ENCODE measurements at regions not wholly inside any gene's neighbourhood (a gene's known extent, or its start where the extent isn't known, plus 50 kb on each side); places are given as distances from the start of the nearest gene placed in this dataset.

DNA sequence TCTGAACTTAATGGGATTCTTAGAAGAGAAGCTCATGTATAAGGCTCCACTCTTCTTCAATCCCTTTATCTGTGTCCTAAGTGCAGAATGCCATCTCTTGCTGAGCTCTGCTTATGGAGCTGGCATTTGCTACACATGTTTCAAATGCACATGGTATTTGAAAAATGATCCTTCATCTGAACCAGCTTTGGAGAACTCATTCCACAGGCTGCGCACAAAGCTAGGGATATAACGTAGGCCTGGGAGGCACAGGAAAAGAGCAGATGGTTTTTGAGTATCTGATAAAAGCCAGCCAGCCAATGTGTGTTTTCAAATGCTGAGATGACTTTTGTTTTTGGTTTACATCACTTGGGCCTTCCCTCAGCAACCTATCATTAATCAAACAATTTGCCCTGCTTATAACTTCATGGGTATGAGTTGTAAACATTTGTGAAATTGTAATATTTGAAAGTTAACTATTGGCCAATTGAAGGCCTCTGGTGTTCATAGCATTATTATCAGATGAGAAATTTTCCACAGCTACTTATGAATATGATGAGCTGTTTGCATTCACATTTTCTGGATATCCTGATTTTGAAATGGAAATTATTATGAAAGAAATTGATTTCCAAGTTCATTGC lies 729.0 kb downstream of the FGF9 start:
- intact Hi-C loops (cut with micrococcal nuclease) = no loop called here

DNA sequence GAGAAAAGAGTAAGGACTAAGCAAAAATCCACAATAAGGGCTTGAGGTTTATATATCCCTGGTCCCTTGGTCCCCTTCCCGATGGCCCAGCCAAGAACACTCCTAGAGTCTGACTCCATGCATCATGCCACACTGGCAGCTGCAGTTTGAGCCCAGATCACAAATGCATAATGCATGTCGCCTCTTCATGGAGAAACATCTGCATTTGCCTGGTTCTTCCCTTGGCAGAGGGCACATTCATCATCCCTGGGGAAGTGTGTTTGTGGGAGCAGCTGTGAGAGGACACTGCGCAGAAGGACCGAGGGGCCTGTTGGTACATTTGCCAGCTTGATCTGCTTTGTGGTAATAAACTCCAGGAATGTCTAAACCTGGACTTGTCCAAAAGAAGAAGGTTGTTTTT lies 731.8 kb downstream of the FGF9 start:
- intact Hi-C loops (cut with micrococcal nuclease) = no loop called here

DNA sequence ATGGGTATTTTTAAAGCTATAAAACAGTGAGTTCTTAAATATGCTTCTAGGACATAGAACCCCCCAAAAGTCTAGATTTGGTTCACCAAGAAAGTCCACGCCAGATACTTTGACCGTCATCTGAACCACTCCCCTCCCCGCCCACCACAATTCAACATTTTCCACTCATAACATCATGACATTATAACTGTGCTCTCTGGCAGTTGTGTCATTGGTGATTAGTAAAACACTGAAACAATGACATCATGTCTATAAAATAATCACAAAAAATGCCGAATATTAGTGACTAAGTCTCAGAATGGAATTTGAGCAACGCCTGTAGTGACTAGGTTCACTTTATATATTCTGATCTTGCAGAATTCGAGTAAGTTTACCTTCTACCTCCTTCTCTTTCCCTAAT lies 732.3 kb downstream of the FGF9 start:
- intact Hi-C loops (cut with micrococcal nuclease) = no loop called here

DNA sequence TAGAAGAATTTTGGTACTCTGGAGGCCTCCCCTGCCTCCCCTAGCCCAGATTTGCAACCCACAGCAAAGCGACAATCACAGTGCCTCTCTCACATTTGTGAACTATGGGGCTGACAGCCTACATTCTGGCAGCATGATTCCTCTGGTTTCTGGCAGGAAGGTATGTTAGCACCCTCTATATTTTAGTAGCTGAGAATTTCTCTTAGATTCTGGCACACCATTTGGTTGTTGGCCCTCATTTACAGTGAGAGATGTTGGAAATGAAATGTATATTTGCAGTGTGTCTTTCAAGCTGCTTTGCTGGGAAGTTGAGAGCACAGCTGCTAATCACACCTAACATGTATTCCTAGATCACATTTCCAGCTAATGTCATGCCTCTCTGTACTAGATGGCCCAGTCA lies 735.0 kb downstream of the FGF9 start:
- intact Hi-C loops (cut with micrococcal nuclease) = no loop called here

DNA sequence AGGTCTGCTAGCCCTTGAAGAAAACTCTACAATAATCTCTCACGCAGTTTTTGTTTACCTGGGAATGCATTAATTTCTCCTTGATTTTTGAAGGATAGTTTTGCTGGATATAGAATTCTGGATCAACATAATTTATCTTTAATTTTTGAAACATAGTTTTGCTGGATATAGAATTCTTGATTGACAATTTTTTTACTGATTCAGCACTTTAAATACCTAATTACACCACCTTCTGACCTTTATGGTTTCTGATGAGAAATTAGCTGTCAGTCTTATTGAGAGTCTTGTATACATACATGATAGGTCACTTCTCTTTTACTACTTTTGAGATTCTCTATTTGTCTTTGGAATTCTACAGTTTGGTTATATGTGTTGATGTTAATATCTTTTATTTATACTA lies 741.6 kb downstream of the FGF9 start:
- intact Hi-C loops (cut with micrococcal nuclease) = no loop called here

DNA sequence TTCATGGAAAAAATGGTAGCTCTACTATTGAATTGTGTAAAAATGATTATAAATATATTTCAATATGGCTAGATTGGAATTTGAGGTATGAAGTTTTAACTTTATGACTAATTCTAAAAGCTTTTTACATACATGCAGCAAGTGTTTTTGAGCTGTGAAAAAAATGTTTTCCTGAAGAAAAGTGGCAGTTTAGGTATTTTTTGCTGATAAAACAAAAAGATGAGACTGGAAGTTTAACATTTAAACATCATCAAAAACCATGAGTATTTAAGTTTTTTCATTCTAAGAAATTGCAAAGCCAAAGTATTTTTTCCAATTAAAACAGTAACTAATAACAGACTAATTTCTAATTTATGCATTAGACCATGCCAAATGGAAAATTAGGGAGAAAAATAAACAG lies 751.1 kb downstream of the FGF9 start:
- intact Hi-C loops (cut with micrococcal nuclease) = no loop called here

DNA sequence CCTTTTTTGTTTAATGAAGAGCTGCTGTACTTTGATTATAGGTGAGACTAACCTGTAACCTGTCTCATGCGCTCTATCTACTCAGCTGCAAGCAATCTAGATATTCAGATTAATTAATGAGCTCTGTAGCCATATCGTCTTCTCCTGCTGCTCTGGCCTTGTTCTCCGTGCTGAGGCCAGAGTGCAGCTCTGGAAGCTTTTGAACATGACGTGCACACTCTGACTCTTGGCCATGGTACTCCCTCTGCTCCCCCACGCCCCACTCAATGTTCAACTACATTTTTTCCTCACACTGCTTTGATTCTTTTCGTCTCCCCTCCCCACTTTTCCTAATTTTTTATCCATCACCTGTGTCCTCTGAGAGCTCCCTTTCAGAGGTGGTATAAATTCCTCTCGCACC lies 751.8 kb downstream of the FGF9 start:
- intact Hi-C loops (cut with micrococcal nuclease) = no loop called here

DNA sequence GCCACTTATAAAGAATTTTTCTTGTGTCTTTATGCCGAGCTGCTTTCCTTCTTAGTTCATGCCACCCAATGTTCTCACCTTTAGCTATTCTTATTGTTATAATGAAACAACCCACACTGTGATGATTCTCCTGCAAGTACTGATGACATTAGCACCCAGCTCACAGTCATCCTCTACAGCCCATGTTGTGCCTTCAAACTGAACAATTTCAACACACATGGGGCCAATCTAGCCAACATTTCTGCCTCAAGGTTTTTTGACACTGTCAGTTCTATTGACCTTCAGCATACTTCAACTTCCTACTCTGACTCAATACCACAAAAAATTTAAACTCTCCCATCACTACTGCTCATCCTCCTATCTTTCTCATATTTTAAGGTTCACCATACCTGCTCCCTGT lies 752.4 kb downstream of the FGF9 start:
- intact Hi-C loops (cut with micrococcal nuclease) = no loop called here

DNA sequence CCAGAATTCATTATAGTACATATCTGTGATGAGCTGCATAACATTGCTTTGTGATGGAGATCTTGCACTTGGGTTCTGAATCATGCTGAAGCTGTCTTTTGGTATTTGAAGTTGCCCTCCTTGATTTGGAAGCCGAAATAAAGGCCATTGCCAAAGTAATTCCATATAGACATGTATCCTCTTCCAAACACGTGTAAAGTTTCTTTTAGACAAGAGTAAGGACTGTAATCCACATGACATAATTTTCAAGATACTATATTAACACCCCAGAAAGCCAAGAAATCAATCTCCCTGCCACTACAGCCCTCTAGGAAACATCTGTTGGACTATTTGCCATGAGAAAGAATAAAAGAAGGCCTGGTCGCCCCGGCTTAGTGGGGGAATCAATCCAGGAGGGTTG lies 754.2 kb downstream of the FGF9 start:
- intact Hi-C loops (cut with micrococcal nuclease) = no loop called here

DNA sequence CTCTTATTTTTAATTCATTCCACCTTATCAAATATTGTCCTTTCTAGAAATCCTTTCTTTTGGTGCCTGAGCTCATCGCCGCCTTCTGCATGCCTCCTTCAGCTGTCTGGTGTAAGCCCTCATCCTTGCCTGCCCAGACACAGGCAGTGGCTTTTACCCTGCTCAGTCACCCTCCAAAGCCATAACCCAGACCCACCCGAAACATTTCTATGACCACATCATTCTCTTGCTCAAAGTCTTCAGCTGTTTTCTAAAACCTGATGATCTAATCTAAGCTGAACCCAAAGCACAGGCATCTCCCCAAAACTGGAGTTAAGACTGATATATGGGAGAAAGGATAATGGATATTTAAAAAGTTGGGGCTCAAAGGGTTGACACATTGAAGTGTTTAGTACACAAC lies 753.7 kb upstream of the SGCG start:
- intact Hi-C loops (cut with micrococcal nuclease) = no loop called here

DNA sequence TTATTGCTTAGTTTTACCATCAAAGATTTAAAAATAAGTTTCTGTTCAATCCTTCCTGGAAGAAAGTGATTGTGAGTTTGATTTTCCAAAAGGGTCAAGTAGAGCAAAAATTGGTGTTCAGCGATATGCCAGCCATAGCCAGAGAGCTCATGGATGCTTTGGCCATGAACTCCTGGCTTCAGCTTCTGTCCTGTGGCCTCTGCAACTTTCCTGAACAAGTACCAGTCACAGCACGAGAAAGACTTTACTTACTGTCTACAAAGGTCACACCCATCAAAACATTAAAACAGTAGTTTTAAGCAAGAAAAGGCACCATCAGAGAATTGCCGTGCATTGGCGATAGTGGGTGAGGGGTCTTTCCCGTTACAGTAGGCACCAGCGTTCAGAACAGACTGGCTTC lies 753.0 kb upstream of the SGCG start:
- intact Hi-C loops (cut with micrococcal nuclease) = no loop called here

DNA sequence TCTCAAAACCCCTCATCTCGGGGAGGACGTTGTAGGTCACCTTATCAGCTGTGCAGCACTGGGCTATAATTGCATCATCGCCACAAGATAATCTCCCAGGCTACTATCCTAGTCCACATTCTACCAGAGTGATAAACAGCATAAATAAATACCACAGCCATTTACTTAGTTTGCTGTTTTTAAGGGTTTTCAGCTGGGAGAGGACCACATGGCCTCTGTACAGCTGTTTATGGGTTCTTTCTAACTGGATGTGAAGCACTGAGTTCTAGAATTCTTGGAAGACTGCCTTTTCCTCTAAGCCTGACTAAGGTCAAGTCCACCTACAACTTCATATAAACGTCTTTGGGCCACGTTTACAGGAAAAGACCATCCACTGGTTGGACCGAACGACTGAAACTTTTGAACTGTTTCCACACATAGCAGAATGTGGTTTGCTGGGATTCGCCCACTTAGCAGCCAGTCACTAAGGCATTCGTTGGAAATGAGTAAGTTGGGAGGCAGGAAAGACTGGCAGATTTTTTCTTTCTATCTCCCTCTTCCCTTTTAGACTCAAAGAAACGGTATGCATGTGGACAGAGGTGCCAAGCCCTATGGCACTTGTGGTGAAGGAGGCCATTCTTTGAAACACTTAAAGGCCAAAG lies 752.5 kb upstream of the SGCG start:
- intact Hi-C loops (cut with micrococcal nuclease) = no loop called here

DNA sequence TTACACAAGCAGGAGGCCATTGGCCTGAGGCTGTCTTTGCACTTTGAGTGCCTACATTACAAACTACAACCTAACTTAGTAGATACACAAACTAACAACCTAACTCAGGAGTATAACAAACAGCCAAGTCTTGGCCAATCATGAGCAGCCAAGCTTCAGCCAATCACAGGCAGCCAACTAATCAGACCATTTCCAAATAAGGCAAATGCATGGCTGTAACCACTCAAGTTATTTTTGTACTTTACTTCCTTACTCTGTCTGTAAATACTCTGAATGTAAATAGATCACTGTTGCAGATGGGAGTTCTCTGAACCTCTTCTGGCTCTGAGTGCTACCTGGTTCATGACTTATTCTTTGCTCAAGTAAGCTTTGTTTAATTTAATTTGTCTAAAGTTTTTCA lies 748.1 kb upstream of the SGCG start:
- intact Hi-C loops (cut with micrococcal nuclease) = no loop called here

DNA sequence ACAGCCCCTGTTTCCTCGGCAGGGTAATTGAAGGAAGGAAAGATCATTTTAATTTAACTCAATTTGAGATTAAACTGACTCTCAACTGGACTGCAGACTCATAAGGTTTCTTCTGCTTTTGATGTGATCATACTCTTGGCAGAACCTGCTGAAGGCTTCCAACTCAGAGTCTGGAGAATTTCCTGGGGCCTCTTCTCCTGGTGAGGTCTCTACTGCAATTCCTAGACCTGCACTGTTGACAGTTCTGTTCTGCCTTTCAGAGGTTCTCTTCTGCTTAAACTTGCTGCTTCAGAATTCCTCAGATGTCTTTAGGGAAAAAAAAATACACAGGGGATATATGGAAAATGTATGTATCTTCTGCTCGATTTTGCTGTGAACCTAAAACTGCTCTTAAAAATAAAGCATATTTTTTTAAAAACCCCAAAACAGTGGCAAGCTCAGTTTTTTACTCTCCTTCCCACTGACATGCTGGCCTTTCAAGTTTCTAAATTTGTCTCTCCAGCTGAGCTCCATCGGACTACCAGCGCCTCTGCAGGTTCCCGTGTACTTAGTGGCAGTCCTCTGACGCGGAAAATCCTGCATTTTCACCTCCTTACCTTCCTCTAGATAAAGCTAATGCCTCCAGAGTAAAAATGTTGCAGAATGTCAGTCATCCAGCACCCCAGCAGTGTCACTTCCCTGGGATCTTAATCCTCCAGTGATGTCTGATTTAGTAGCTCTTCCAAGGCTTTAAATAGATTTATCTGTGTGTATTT lies 733.5 kb upstream of the SGCG start:
- intact Hi-C loops (cut with micrococcal nuclease) = no loop called here

DNA sequence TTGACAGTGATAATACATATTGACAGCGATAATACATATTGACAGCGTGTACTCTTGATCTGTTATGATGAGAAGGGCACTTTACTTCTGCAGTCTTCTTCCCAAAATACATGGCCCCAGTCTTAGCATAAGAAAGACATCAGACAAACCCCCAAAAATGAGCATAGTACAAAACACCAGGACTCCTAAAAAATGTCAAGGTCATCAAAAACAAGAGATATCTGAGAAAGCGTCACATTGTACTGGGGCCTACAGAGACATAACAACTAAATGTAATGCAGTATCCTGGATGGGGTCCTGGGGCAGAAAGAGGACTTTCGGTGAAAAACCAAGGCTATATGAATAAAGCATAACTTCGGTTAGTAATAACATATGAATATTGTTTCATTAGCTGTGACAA lies 731.5 kb upstream of the SGCG start:
- intact Hi-C loops (cut with micrococcal nuclease) = no loop called here

DNA sequence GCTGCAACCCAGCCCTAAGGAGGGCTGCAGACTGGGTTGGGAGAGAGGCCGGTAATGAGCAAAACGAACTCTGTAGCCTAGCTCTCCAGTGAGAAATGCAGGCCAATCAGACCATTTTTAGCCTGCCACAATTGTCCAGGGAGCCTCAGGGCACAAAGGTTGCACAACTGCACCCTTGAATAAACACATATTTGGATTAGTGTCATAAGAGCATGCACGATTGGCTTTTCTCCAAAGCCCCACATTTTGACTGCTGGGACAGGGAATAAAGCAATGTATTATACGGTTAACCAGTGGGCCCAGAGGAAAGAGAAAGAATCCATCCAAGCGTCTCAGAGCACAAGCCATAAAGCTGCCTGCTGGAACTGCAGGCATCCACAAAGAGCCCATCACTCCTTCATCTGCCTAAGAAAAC lies 729.4 kb upstream of the SGCG start:
- intact Hi-C loops (cut with micrococcal nuclease) = no loop called here

DNA sequence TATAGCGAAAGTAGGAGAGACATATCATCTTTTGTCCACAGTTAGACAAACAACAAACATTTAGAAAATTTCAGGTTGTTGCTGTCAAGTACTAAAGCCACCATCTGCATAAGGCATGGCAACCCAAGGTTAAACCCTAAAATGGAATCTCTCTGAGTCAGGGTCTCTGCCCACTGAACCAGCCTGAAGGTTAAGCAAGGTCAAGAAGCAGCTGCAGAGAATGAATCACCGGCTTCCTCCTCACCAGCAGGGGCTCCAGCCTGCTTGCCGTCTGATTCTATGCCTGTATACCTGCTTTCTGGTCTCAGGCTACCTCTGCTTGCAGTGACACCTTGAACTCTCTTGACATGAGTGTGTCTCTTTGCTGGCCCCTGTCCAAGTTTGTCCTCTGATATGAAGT lies 726.2 kb upstream of the SGCG start:
- intact Hi-C loops (cut with micrococcal nuclease) = no loop called here

DNA sequence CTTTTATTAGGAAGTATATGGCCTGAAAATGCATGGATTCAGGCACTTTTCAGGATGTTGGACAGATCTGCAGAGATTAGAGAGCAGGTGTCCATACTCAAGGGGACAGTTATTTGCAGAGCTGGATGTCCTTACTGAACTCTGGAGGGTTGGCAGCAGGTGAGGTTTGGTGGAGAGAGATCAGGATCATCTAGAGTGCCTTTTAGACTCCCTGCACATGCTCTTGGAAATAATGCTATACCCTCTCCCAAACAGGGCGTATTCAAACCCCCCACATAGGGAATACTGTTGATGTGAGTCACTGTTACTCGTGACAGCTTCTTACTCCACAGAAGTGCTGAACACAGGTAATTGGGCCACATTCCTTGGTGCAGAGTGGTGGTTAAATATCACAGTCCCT lies 725.7 kb upstream of the SGCG start:
- intact Hi-C loops (cut with micrococcal nuclease) = no loop called here

DNA sequence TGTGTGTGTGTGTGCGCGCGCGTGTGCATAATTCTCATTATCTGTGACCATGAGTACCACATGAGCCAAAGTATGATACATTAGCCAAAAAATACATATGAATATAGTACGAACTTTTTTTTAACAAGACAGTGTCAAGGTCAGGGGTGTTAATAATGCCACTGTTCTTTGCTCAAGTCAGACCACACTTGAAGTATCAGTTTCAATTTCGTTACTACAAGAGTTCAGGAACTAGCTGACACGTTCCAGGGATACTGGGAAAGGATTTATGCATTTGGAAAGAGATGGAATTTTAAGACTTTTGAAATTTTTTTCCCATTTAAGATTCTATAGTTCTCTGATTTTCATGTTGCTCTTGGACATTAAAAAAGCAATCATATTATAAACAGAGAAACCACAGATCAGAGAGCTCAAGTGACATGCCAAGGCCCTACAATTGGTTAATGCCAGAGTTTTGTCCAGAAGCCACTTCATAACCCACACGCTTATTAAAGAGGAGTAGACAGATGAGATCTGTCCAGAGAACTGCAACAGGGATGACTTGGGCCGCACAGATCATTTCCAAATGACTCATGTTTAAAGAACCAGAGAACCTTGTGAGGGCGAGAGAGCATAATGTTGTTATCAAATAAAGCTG lies 718.8 kb upstream of the SGCG start:
- intact Hi-C loops (cut with micrococcal nuclease) = no loop called here

DNA sequence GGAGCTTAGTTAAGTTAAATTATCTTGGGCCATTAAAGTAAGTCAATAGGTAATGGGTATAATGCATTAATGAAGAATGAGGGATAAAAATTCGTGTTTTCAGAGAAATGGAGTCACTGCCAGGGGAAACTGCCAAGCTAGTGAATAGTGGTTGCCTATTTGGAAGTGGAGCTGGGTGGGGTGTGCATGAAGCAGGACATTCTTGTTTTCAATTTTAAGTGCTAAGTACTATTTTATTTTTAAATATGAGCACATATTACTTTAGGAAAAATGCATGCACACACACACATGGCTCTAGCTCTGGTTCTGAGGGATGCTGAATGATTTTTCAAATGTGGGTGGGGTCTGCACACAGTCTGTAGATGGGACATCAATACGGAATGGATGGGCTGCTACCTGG lies 717.7 kb upstream of the SGCG start:
- intact Hi-C loops (cut with micrococcal nuclease) = no loop called here

DNA sequence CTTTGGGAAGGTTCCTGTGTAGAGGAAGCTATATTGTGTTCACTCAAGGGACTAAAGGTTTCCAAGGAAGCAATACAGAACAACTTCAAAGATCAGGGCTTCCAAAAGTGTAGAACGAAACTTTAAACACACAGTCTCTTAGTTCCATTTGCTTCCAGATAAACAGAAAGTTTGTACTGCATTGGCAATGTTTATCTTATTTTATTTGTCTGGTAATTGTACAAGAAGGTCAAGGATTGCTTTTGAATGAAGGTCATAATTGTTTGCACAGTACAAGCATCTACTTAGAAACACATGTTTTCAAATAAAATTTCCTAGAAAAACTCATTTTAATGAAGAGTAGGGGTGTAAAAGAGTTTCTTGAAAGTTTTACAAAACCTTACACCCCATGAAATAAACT lies 712.7 kb upstream of the SGCG start:
- intact Hi-C loops (cut with micrococcal nuclease) = no loop called here

DNA sequence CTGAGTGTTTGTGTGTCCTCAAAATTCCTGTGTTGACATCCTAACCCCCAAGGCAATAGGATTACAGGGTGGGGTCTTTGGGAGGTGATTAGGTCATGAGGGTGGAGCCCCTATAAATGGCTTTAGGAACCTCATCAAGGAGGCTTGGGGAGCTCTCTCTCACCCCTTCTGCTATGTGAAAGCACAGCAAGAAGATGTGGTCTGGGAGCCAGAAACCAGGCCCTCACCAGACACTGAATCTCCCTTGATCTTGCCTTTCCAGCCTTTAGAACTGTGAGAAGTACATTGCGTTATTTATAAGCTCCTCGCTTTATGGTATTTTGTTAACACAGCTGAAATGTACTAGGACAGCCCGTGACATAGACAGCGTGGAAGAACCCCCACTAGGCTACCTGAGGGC lies 712.0 kb upstream of the SGCG start:
- intact Hi-C loops (cut with micrococcal nuclease) = no loop called here

DNA sequence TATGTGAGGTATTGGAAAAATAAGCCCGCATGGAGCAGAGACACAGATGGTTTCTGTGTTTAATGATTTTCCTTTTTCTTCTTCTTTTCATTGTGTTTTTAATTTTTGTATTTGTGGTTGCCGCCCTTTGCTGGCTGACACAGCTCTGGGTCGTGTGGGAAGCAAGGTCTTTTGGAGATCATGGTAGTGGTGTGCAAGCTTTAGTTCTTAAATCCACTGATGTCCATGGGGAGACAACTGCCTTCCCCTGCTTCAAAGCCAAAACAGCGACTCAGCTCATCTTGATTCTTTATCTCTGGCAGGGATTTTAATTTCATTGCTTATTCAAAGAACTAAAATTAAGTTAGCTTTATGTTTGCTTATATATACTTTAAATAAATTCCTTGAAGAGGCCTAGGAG lies 711.3 kb upstream of the SGCG start:
- intact Hi-C loops (cut with micrococcal nuclease) = no loop called here
